K562 (cell line): ENCODE measurements at regions not wholly inside any gene's neighbourhood (a gene's known extent, or its start where the extent isn't known, plus 50 kb on each side); places are given as distances from the start of the nearest gene placed in this dataset.

Source experiments
- CREB1 ChIP-seq, 2 experiments: sonication (generic) in 1 of 2; formaldehyde crosslinking in 1 of 2; IDR thresholded peaks; 2 replicates each; pipeline versions ENCODE4 v1.6.1 to v1.8.0; 2012 to 2022; ENCODE audit warnings: inconsistent platforms in 1 of 2, mild to moderate bottlenecking in 1 of 2, missing genetic modification reagents in 1 of 2, moderate library complexity in 1 of 2
- EWSR1 ChIP-seq: fragments of 450-650 bp; IDR thresholded peaks from 2 replicates; pipeline ENCODE4 v1.6.1; 2018; ENCODE audit warnings: borderline replicate concordance, mild to moderate bottlenecking, low read depth, moderate library complexity; ENCODE audit not compliant: partially characterized antibody
- HNRNPK ChIP-seq: fragments of 200-400 bp; formaldehyde crosslinking; IDR thresholded peaks from one replicate; pipeline ENCODE4 v1.6.1; 2018; ENCODE audit warnings: mild to moderate bottlenecking, low read depth, low read length; ENCODE audit not compliant: poor library complexity, severe bottlenecking
- ZNF668 ChIP-seq: fragments of 250-450 bp; sonication (Bioruptor Pico); IDR thresholded peaks from 2 replicates; pipeline ENCODE4 v1.8.0; 2022; ENCODE audit warnings: mild to moderate bottlenecking, inconsistent platforms
- TF ChIP-seq, protein P1 (sequence below), 3 experiments: fragments of 200-800 bp in 1 of 3; sonication (Bioruptor generic) in 1 of 3; sonication (generic) in 1 of 3; formaldehyde crosslinking in 1 of 3; IDR thresholded peaks; 2 replicates each; pipeline versions ENCODE4 v1.6.1 to v1.8.0; 2016 to 2022; ENCODE audit warnings: mild to moderate bottlenecking in 2 of 3, missing compliant biosample characterization in 2 of 3, missing genetic modification characterization in 2 of 3, missing genetic modification reagents in 1 of 3
- TF ChIP-seq, protein P2 (sequence below): sonication (generic); formaldehyde crosslinking; IDR thresholded peaks from 2 replicates; pipeline ENCODE4 v1.8.0; 2023; ENCODE audit warnings: mild to moderate bottlenecking, missing genetic modification reagents

DNA sequence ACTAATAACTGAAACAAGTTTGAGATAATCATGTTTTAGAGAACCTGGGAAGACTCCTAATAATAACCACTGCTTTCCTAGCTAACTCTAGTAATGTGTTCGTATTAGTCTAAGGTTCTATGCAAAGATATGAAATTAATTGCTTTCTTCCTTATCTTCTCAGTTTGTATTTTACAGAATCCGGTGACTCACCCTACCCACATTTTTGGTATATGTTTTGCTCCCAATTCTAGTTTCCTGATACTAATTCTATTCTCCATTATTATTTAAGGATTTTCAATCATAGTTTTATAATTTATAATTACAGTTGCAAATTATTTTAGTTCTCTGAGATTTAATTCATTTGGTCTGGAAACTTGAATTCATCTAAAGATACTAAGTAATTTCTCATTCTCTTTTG, 394.6 kb upstream of the SETBP1 start (continued):
- TF ChIP-seq CREB1 (IDR thresholded peaks at IDR 0.05), result no peak
- TF ChIP-seq CREB1 (CRISPR knock-in tag; IDR thresholded peaks at IDR 0.05), result no peak
- TF ChIP-seq, protein P1, sequence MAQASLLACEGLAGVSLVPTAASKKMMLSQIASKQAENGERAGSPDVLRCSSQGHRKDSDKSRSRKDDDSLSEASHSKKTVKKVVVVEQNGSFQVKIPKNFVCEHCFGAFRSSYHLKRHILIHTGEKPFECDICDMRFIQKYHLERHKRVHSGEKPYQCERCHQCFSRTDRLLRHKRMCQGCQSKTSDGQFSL (CRISPR knock-in tag; IDR thresholded peaks at IDR 0.05), result no peak
- TF ChIP-seq, protein P1 (tag; IDR thresholded peaks at IDR 0.05), result no peak
- TF ChIP-seq, protein P2, sequence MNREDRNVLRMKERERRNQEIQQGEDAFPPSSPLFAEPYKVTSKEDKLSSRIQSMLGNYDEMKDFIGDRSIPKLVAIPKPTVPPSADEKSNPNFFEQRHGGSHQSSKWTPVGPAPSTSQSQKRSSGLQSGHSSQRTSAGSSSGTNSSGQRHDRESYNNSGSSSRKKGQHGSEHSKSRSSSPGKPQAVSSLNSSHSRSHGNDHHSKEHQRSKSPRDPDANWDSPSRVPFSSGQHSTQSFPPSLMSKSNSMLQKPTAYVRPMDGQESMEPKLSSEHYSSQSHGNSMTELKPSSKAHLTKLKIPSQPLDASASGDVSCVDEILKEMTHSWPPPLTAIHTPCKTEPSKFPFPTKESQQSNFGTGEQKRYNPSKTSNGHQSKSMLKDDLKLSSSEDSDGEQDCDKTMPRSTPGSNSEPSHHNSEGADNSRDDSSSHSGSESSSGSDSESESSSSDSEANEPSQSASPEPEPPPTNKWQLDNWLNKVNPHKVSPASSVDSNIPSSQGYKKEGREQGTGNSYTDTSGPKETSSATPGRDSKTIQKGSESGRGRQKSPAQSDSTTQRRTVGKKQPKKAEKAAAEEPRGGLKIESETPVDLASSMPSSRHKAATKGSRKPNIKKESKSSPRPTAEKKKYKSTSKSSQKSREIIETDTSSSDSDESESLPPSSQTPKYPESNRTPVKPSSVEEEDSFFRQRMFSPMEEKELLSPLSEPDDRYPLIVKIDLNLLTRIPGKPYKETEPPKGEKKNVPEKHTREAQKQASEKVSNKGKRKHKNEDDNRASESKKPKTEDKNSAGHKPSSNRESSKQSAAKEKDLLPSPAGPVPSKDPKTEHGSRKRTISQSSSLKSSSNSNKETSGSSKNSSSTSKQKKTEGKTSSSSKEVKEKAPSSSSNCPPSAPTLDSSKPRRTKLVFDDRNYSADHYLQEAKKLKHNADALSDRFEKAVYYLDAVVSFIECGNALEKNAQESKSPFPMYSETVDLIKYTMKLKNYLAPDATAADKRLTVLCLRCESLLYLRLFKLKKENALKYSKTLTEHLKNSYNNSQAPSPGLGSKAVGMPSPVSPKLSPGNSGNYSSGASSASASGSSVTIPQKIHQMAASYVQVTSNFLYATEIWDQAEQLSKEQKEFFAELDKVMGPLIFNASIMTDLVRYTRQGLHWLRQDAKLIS, result no peak
- TF ChIP-seq ZNF668 (CRISPR knock-in tag), result no peak
- TF ChIP-seq HNRNPK, result no peak
- TF ChIP-seq EWSR1, result no peak
